HG02885 (cell line): ENCODE measurements at regions not wholly inside any gene's neighbourhood (a gene's known extent, or its start where the extent isn't known, plus 50 kb on each side); places are given as distances from the start of the nearest gene placed in this dataset.

Source experiments
- ATAC-seq: cut with Tn5 transposase; IDR thresholded peaks from one replicate; pipeline ENCODE4 v1.9.1; 2021; ENCODE audit warnings: mild to moderate bottlenecking; ENCODE audit not compliant: unreplicated experiment, poor library complexity

- ATAC-seq = no peak
Observed at GRCh38 chr12:114752217-114752616, 68.2 kb upstream of the TBX3 start.

- ATAC-seq = no peak
Observed at GRCh38 chr12:114751712-114752111, 67.7 kb upstream of the TBX3 start.

- no peak for ATAC-seq
Observed at GRCh38 chr12:114750917-114751316, 66.9 kb upstream of the TBX3 start.

- no peak for ATAC-seq
Observed at GRCh38 chr12:114749065-114749464, 65.1 kb upstream of the TBX3 start.

GRCh38 chr12:114747012-114747858 is 63.3 kb upstream of the TBX3 start:
- no peak for ATAC-seq

GRCh38 chr12:114746297-114747011 is 62.5 kb upstream of the TBX3 start:
- ATAC-seq = no peak

- ATAC-seq = no peak
Observed at GRCh38 chr12:114744691-114745090, 60.7 kb upstream of the TBX3 start.

GRCh38 chr12:114744285-114744684 is 60.3 kb upstream of the TBX3 start:
- ATAC-seq = no peak

GRCh38 chr12:114743799-114744198 is 59.8 kb upstream of the TBX3 start:
- ATAC-seq = no peak

GRCh38 chr12:114743289-114743688 is 59.3 kb upstream of the TBX3 start:
- ATAC-seq = no peak

- ATAC-seq = no peak
Observed at GRCh38 chr12:114742363-114742762, 58.4 kb upstream of the TBX3 start.

GRCh38 chr12:114741940-114742339 is 58.0 kb upstream of the TBX3 start:
- no peak for ATAC-seq

GRCh38 chr12:114740448-114740847 is 56.5 kb upstream of the TBX3 start:
- ATAC-seq = no peak

- no peak for ATAC-seq
Observed at GRCh38 chr12:114738460-114739184, 54.6 kb upstream of the TBX3 start.

GRCh38 chr12:114735680-114736374 is 51.9 kb upstream of the TBX3 start:
- no peak for ATAC-seq

- ATAC-seq = no peak
Observed at GRCh38 chr12:114735011-114735410, 51.0 kb upstream of the TBX3 start.

- no peak for ATAC-seq
Observed at GRCh38 chr12:114733919-114734318, 49.9 kb upstream of the TBX3 start.
